ENCODE measurements at regions not wholly inside any gene's neighbourhood (a gene's known extent, or its start where the extent isn't known, plus 50 kb on each side); places are given as distances from the start of the nearest gene placed in this dataset.
"Not testable (repeated sequence)": the region's sequence is repeated elsewhere in the genome, so short reads cannot be mapped to it uniquely, and the experiment has no call there.

GRCh38 chr5:166617507-166617906, 1673.9 kb upstream of the WWC1 start:
- no peak for DNase-seq

GRCh38 chr5:166618526-166618925, 1672.9 kb upstream of the WWC1 start:
- no peak for DNase-seq

- no peak for DNase-seq
Observed at GRCh38 chr5:166624573-166624972, 1666.9 kb upstream of the WWC1 start.

- no peak for DNase-seq
Observed at GRCh38 chr5:166625210-166625865, 1666.1 kb upstream of the WWC1 start.

- DNase-seq, result no peak
Observed at GRCh38 chr5:166637295-166637694, 1654.2 kb upstream of the WWC1 start.

GRCh38 chr5:166639151-166639550, 1652.3 kb upstream of the WWC1 start:
- DNase-seq, result no peak

- not testable (repeated sequence) for DNase-seq
Observed at GRCh38 chr5:166640136-166640535, 1651.3 kb upstream of the WWC1 start.

GRCh38 chr5:166648736-166649135, 1642.7 kb upstream of the WWC1 start:
- no peak for DNase-seq

GRCh38 chr5:166649676-166650075, 1641.8 kb upstream of the WWC1 start:
- DNase-seq, result no peak

- DNase-seq, result no peak
Observed at GRCh38 chr5:166651234-166651633, 1640.2 kb upstream of the WWC1 start.

GRCh38 chr5:166671811-166672210, 1619.6 kb upstream of the WWC1 start:
- DNase-seq, result no peak

GRCh38 chr5:166672431-166672830, 1619.0 kb upstream of the WWC1 start:
- no peak for DNase-seq

- no peak for DNase-seq
Observed at GRCh38 chr5:166677891-166678290, 1613.6 kb upstream of the WWC1 start.

GRCh38 chr5:166679331-166679730, 1612.1 kb upstream of the WWC1 start:
- DNase-seq, result no peak

- DNase-seq, result no peak
Observed at GRCh38 chr5:166695326-166695725, 1596.1 kb upstream of the WWC1 start.

- DNase-seq, result no peak
Observed at GRCh38 chr5:166708291-166708690, 1583.2 kb upstream of the WWC1 start.

- DNase-seq, result no peak
Observed at GRCh38 chr5:166709691-166710090, 1581.8 kb upstream of the WWC1 start.

- no peak for DNase-seq
Observed at GRCh38 chr5:166710271-166710670, 1581.2 kb upstream of the WWC1 start.

GRCh38 chr5:166712447-166713185, 1578.8 kb upstream of the WWC1 start:
- no peak for DNase-seq

GRCh38 chr5:166713295-166713694, 1578.2 kb upstream of the WWC1 start:
- DNase-seq, result no peak

- DNase-seq, result no peak
Observed at GRCh38 chr5:166716856-166717492, 1574.5 kb upstream of the WWC1 start.

GRCh38 chr5:166719991-166720390, 1571.5 kb upstream of the WWC1 start:
- DNase-seq, result no peak

GRCh38 chr5:166722939-166723338, 1568.5 kb upstream of the WWC1 start:
- no peak for DNase-seq

GRCh38 chr5:166724284-166724683, 1567.2 kb upstream of the WWC1 start:
- DNase-seq, result no peak
